DLD1 (cell line): ENCODE measurements at regions not wholly inside any gene's neighbourhood (a gene's known extent, or its start where the extent isn't known, plus 50 kb on each side); places are given as distances from the start of the nearest gene placed in this dataset.

ENCODE experiments used
- in situ Hi-C: cut with HindIII; loops from 2 replicates; pipeline ENCODE4 v1.10.0; 2017; ENCODE audit warnings: low sequenced_read_pairs

DNA sequence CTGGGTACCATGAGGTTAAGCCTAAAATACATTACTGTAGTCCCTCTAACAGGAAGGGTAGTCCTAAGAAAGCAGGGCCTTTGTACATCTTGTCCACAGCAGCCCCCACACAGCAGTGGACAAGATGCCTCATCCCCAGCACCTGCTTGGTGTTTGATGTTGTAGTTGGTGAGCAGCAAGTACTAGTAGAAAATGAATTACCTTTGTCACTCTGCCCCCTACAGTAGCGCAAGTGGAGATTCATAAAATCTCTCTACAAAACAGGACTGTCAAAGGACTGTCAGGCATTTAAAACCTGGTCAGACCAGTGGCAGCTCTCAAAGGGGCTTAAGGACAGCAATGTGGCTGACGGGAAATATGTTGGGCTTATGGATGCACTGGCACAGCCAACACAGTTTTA lies 122.5 kb downstream of the TMEM174 start:
- in situ Hi-C loops, result no loop called here

GRCh38 chr5:73292816-73293459 lies 119.9 kb downstream of the TMEM174 start:
- in situ Hi-C loops, result no loop called here

DNA sequence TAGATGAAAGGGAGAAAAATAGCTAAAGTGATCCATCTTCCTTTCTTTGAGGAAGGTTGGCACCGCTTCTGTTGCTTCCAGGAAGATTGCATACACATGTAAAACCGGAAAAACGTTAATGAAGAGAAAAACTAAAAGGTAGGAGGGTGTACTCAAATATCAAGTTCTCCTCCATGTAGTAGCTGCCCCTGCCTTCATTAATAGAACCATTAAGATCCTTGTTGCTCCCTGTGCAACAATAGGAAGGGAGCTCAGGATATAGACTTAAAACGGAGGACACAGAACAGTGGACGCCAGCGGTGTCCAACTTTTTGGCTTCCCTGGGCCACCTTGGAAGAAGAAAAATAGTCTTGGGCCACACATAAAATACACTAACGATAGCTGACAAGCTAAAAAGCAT lies 118.9 kb downstream of the TMEM174 start:
- in situ Hi-C loops, result no loop called here

DNA sequence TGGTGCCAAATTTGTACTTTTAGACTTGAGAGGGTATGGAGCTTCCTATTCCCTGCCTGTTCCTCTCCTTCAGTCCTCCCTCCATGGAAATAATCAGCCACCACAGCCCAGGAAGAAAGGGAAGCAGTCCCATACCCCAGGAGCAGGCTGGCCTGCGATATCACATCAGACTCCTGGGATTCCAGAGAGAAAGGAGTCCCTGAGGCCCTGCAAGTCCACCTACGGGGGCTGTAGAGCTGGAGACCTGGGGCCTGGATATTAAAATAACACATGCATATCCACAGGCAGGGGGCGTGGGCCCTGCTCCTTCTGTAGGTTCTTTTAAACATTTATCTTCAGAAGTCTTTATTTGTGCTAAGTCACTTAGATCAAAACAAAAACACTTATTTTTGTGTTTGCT lies 117.2 kb downstream of the TMEM174 start:
- in situ Hi-C loops, result no loop called here

- in situ Hi-C loops, result no loop called here
These were observed 116.1 kb downstream of the TMEM174 start for GRCh38 chr5:73288803-73289720.

GRCh38 chr5:73286896-73287295 lies 113.9 kb downstream of the TMEM174 start:
- in situ Hi-C loops, result no loop called here

DNA sequence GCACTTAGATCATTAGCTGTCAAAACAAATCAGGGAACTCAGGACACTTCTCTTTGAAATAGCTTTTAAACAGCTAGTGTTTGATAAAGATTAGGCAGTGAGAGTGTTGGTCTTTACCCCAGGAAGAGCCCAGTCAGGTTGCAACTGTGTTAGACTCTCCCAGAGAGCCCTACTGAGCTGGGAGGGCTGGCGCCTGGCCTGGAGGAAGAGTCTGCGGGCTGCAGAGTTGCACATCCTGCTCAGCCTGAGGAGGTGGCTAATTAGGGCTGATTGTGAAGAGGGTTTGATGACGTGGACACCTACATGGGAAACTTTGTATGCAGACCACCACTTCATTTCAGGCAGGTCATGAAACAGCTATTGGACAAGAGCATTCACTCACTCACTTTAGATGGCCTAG lies 112.0 kb downstream of the TMEM174 start:
- in situ Hi-C loops, result no loop called here

DNA sequence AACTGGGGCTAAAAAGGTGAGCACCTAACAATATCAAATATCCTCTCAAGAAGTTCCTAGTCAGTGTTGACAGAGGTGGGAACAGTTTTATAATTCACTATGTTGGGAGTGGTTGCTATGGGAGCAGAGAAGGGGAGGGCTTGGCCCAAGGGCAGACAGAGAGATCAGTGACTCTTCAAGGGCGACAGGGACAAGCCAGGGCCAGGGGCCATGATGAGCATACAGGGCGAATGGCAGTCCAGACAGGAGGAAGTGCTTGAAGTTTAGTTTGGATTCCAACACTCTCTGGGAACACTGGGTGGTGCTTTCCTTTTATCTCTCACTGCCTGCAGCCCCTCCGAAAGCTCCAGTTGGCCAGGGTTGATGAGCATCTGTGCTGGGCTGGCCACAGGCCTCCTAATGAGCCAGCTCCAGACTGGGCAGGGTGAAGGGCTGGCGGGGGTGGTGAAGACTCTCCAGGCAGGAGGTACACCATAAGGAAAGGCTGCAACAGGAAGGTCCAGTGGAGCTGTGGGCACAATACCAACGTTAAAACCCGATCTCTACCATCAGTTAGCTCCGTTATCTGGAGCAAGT lies 111.3 kb downstream of the TMEM174 start:
- in situ Hi-C loops, result no loop called here

DNA sequence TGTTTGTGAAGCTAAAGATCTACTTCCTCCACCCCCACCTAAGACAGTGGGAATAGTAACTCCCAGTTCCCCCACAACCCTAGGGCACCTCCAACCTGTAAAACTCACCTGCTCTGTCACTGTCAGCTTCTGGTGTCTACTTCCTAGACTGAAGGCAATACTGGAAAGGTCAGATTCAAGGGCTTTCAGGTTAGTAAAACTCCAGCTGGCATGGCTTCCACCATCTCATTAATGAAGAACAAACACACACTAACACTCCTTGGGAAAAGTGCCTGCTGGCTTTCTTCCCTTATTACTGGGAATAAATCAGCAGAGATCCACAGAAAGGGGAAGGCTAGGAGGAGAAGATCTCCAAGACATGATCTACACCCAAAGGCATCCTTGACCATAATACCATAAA lies 109.9 kb downstream of the TMEM174 start:
- in situ Hi-C loops, result no loop called here

- in situ Hi-C loops, result no loop called here
These were observed 109.4 kb downstream of the TMEM174 start for GRCh38 chr5:73282383-73282782.

DNA sequence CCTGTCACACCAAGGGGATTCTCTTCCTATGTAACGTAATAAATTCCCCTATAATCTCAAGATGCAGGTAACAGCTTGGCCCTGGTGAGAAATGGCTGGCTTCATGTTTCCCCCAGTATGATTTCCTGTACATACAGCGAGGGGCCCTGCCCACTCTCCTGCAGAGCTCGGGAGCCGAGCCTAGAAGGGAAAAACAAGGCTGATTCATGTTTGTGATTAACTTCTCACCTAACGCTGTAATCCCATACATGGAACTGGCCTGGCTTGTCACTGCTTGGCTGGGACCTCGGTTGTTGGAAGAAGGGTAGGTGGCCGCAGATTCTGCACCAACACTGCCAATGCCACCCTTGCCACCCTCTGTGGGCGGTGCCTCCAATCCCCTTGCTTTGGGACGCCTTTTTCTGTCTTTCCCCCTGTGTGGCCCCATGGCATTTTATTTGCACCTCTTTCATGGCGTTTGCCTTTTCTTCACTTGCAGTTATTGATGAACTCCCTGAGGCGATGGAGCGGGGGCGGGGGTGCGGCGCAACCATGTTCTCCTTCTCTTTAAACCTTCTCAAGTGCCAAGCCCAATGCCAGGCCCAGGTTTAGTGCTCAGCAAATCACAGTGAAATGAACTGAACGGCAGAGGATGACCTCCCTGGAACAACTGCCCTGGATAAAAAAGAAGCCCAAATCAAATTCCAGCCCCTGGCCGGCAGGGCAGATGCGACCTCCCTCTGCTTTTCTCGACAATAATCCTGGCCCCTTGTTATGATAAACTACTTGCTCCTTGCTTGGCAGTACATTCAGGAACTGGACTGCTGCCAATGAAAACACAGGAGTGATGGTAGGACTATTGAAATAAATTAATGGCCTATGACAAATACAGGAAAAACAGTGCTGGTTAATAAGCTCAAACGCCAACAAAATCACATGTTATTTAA lies 108.1 kb downstream of the TMEM174 start:
- in situ Hi-C loops, result no loop called here

GRCh38 chr5:73280386-73280785 lies 107.4 kb downstream of the TMEM174 start:
- in situ Hi-C loops, result no loop called here

- in situ Hi-C loops, result no loop called here
These were observed 106.8 kb downstream of the TMEM174 start for GRCh38 chr5:73279805-73280204.

DNA sequence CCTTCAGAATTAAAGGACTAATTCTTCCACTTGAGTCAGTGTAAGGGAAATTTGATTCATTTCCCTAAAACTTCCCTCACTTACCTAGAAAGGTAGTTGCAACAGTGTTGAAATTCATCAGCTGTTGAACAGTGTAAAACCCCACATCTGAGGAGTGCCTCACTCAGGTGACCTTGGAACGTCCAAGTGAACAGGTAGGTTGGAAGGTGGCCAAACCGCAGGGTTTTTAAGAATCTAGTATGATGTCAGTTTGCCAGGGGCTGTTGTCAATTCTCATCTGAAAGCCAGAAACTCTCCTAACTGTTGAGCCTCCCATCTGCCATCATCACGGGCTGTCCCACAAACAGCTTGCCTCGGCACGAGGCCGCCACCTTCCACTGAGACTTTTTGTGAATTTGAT lies 105.7 kb downstream of the TMEM174 start:
- in situ Hi-C loops, result no loop called here

DNA sequence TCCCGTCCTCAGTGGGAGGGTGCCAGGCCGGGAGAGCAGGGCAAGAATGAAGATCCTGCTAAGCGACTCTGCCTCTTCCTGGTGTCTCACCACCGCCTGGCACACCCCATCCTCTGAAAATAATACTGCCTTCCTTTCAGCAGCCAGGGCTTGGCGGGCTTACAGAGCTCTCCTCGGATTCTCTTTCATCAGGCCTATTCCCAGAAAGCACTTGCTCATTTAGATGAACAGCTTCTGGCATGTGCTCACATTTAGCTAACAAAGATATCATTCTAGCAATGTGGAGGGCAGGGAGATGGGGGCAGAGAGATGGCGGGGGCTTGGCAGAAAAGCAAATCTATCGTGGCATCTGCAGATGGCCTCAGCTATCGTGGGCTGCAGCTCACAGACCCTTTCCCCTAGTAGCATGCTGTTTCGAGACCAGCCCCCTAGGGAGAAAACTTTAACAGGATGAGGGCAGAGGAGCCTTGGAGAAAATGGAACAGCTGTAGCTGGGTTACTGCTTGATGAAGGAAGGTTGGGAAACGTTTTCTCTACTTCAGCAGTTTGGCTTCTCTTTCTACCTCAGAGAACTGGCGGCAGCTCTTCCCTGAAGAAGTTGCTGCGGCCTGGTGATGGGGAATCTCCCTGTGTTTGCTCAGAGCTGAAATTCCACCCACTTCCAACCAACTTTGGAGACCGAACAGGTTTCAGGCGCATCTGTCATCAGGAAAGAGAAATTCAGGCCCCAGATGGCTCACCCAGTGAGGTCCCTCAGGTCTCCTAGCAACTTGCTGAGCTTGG lies 102.1 kb downstream of the TMEM174 start:
- in situ Hi-C loops, result no loop called here

- in situ Hi-C loops, result no loop called here
These were observed 101.1 kb downstream of the TMEM174 start for GRCh38 chr5:73274121-73274520.

GRCh38 chr5:73273379-73274050 lies 100.5 kb downstream of the TMEM174 start:
- in situ Hi-C loops, result no loop called here

DNA sequence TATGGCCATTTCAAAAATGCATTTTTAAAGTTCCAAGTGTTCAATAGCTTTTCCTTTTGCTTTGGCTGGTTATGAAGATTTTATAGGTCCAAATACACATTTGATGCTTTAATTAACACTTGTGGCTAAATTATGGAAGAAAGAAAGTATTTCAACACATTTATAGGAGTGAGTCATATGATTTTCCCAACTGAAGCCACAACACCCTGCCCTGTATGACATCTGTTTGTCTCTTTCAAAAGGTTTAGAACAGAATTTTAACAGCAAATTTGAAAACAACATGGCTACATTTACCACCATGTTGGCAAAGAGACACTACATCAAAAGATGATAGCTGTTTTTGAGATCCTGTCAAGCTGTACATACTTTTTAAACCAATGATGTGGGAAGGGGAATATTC lies 99.4 kb downstream of the TMEM174 start:
- in situ Hi-C loops, result no loop called here

DNA sequence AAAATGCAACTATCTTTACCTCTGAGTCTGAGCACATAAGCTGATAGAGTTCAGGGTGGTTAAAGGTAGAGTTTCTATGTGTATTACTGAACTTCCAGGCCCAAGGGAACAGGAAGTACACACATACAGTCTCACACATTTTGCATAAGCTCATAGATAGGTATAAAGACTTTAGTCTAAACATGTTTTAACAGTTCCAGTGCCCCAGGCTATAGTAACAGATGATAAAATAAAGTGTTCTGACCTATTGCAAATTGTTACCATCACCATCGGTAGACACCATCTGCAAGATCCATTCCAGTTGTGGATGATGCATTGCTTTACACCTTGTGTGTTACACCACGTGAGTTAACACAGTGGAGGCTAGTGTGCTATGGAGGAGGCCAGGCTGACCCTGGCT lies 95.8 kb downstream of the TMEM174 start:
- in situ Hi-C loops, result no loop called here
